ENCODE measurements at regions not wholly inside any gene's neighbourhood (a gene's known extent, or its start where the extent isn't known, plus 50 kb on each side); places are given as distances from the start of the nearest gene placed in this dataset.
"Not testable (repeated sequence)": the region's sequence is repeated elsewhere in the genome, so short reads cannot be mapped to it uniquely, and the experiment has no call there.

- TF ChIP-seq ZNF462 (CRISPR knock-in tag; IDR thresholded peaks at IDR 0.05): no peak
- TF ChIP-seq ZNF331 (CRISPR knock-in tag; IDR thresholded peaks at IDR 0.05; ENCODE audit: low read depth): no peak
- TF ChIP-seq CTCF (conservative IDR thresholded peaks at IDR 0.05; ENCODE audit: low read depth in 2 of 2): no peak
- no peak for TF ChIP-seq ZNF114 (CRISPR knock-in tag; IDR thresholded peaks at IDR 0.05)
- TF ChIP-seq STAT1 (IDR thresholded peaks at IDR 0.05; ENCODE audit: unreplicated experiment): no peak
- TF ChIP-seq JUNB (IDR thresholded peaks at IDR 0.05; ENCODE audit: unreplicated experiment): no peak
These were observed 825.9 kb downstream of the KCNJ18 start (continued) for GRCh38 chr17:22518185-22518584.

GRCh38 chr17:22548873-22549272, 856.5 kb downstream of the KCNJ18 start:
- H3K4me2 ChIP-seq; H3F3A ChIP-seq (replicated peaks; ENCODE audit: low read depth); H2AFZ ChIP-seq; H3K27me3 ChIP-seq (ENCODE audit: insufficient read depth); DNase-seq (ENCODE audit: low spot score); H3K36me3 ChIP-seq (ENCODE audit: insufficient read depth); H3K27me3 Mint-ChIP-seq (ENCODE audit: insufficient read depth, low read depth, poor library complexity); H3K36me3 Mint-ChIP-seq (ENCODE audit: low read depth); H3K4me1 ChIP-seq (ENCODE audit: insufficient read depth); H3K79me2 ChIP-seq (replicated peaks; ENCODE audit: insufficient read depth); H4K20me1 ChIP-seq (replicated peaks; ENCODE audit: insufficient read depth); H3K4me3 Mint-ChIP-seq; H3K27ac Mint-ChIP-seq; H3K4me1 Mint-ChIP-seq; H3K27ac ChIP-seq (ENCODE audit: low read depth); H3K9me2 ChIP-seq (ENCODE audit: insufficient read depth); ATAC-seq; H3K4me3 ChIP-seq: not testable (repeated sequence)
- H3K9me3 Mint-ChIP-seq: peaks cover 19% of the 10 kb centered on the region

- H3K36me3 Mint-ChIP-seq (ENCODE audit: low read depth); H3K36me3 ChIP-seq (ENCODE audit: insufficient read depth); H3K4me3 ChIP-seq; H3K27me3 Mint-ChIP-seq (ENCODE audit: insufficient read depth, low read depth, poor library complexity); H3F3A ChIP-seq (replicated peaks; ENCODE audit: low read depth); H3K27me3 ChIP-seq (ENCODE audit: insufficient read depth); H3K4me1 Mint-ChIP-seq; H3K27ac Mint-ChIP-seq; H2AFZ ChIP-seq; H3K27ac ChIP-seq (ENCODE audit: low read depth); H3K9me2 ChIP-seq (ENCODE audit: insufficient read depth); H3K4me1 ChIP-seq (ENCODE audit: insufficient read depth); H3K4me3 Mint-ChIP-seq; H3K4me2 ChIP-seq; DNase-seq (ENCODE audit: low spot score); H4K20me1 ChIP-seq (replicated peaks; ENCODE audit: insufficient read depth); H3K79me2 ChIP-seq (replicated peaks; ENCODE audit: insufficient read depth): not testable (repeated sequence)
- peaks cover 20% of the 10 kb centered on the region for H3K9me3 Mint-ChIP-seq
- ATAC-seq: peak; percentile 64
These were observed 859.5 kb downstream of the KCNJ18 start for GRCh38 chr17:22551695-22552415.
